ENCODE measurements at regions not wholly inside any gene's neighbourhood (a gene's known extent, or its start where the extent isn't known, plus 50 kb on each side); places are given as distances from the start of the nearest gene placed in this dataset.
"Not testable (repeated sequence)": the region's sequence is repeated elsewhere in the genome, so short reads cannot be mapped to it uniquely, and the experiment has no call there.

DNA sequence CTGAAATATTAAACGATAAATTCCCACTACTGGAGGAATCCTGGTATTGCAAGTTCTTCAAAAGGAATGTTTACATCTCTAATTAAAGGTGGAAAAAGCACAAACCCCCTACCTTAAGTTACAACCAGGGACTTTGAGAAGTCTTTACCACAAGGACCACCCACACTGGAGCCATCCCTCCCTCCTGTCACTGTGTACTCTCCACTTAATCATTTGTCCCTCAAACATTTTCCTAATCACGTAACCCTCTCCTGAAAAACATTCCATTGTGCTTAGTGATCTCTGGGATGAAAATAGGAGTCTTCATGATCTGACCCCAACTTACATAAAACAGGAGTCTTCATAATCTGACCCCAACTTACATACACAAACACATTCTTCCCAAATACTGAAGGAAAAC is 85.7 kb downstream of the SUCLG1 start:
- no peak for DNase-seq

DNA sequence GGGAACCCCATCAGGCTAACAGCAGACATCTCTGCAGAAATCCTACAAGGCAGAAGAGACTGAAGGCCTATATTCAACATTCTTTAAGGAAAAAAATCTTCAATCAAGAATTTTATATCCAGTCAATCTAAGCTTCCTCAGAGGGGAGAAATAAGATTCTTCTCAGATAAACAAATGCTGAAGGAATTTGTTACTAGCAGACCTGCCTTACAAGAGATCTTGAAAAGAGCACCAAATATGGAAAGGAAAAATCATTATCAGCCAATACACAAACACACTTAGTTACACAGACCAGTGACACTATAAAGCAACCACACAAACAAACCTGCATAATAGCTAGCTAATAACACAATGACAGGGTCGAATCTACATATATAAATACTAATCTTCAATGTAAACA is 96.5 kb downstream of the SUCLG1 start:
- DNase-seq = no peak

DNA sequence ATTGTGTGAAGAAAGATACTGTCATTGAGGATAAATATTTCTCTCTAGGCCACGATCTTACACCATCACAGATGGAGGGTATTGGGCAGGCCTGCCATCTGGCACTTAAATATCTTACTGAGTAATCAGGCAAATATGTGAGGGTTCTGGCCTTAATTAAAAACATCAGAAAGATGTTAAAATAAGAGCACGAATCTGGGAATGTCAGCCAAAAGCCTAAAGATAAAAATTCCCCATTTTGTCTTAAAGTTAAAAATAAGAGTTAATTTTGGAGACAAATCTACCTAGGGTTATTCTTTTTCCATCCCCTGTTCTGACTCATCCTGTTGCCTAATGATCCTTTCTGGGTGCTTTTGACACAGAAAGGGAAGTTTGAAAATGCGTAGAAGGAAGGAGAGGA is 121.0 kb downstream of the SUCLG1 start:
- no peak for DNase-seq

DNA sequence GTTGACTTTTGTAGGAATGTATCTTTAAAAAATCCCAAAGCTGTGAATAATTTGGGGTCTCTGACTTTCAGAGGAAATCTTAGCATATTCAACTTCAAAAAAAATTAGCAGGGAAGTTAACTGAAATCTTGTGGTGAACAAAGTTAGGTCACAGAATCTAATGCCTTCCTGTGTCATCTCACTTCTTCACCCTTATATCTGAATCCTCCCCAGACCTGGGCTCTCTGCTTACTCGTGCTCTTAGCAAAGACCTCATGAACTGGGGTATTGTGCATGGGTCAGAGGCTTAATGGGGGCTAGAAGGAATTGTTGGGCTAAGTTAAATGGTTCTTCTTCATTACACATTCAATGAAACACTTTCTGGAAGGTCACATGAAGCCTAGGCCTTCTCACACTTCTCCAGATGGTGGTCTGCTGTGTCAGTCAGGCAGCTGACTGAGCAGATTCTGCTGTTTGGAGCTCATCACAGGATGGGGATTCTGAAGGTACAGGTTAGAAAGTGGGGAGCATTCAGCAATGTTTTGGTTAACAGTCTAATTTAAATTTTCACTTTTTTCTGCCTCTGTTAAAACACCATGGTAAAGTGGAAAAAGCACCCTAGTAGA is 131.3 kb downstream of the SUCLG1 start:
- DNase-seq = no peak

DNA sequence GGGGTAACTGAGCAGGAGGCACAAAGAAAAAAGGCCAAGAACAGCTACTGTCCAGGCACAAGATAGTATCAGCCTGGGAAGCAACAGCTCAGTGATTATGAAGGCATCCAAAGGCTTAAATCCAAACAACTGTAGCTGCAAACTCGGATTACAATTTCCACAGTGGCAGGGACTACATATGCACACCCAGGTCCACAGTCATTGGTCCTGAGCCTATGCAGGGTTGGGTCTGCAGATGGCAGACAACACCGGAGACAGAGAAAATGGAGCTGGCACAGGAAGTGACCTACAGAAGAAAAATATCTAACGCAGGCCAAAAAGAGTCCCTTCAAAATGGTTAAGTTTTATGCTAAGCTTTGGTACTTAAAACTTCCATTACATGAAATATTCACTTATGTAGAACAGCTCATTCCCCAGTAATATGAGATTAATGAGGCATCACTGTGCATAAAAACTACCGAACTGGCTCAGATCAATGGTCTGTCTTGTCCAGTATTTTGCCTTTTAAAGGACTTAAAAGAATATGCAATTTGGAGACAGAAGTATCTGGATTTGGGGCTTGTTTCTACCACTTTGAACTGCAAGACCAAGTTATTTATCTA is 132.1 kb downstream of the SUCLG1 start:
- no peak for DNase-seq

DNA sequence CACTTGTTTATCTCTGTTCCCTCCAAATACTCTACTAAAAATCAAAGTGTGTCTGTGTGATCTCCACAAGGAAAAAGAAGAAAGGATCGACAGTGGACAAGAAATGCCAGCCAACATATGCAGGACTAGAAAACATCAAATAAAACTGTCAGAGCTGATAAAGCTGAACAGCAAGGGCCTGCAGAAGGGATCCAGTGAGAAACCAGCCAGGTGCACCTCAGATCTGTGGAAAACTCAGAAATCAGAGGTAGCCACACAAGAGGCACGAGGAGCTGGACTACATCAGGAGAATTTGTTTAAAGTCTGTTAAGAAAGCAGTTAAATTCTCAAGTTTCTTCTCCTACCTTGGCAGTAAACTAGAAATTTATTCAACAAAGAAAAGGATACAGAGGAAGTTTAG is 135.2 kb downstream of the SUCLG1 start:
- DNase-seq = no peak

DNA sequence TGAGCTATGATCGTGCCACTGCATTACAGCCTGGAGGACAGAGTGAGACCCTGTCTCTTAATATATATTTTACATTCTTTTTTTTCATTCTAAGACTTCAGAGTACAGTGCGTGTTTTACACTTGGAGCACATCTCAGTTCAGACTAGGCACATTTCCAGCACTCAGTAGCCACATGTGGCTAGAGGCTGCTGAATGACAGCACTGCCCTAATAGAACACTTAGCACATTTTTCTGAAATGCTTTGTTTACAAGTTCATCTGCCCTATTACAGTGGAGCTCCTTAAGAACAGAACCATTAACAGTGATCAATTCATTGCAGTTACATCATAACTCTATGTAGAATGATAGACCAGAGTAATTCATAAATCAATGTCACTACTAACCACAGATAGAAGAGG is 138.1 kb downstream of the SUCLG1 start:
- no peak for DNase-seq

DNA sequence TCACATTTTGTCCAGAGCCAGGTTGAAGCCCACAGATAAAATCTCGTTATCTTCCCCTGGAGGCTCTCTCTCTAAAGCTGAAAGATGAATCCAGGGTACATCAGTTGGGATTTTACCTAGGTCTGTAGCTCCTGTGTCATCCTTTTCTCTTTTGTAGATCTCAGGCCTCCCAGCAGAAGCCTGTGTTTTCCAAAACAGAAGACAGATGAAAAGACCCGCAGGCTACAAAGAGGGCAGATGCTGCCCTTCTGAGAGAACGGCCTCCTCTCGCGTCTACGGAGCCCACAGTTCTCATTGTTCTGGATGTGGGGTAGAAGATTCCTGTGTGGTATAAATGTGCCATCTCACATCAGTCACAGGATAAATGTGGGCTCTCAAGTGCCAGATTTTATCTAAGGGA is 139.5 kb downstream of the SUCLG1 start:
- no peak for DNase-seq

DNA sequence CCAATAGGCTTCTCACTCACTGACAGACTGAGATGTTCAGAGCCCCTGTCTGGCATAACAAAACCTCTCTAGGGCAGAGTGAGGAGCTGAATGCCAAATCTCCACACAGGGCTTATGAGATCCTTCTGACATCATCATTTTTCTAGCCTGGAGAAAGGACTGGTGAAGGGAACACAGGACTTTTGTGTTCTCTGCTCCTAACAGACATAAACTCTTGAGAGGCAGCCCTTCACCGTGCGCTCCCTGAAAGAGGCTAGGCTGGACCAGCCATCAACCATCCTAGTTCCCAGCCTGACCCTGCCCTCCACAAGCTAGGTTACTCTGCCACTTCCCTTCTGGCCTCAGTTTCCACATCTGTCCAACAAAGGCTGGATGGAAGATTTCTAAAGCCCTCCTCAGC is 141.9 kb downstream of the SUCLG1 start:
- no peak for DNase-seq

DNA sequence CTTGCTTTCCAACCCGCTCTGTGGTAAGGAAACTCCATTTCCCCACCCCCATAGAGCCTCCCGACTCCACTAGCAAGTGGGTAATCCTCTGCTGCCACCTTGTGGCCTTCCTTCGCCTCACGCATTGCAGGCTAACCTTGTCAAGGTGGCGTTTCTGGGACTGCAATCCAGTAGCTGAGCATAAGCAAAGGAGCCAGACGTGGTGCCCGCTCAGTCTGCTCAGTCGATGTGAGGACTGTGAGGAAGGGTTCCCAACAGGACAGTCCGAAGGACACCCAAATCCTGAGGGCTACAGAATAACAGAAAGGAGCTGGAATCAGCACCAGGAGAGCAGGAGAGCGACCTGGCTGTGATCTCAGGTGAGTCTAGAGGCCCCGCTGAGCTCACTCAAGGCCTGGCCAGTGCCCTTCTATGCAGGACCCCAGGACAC is 144.2 kb downstream of the SUCLG1 start:
- no peak for DNase-seq

DNA sequence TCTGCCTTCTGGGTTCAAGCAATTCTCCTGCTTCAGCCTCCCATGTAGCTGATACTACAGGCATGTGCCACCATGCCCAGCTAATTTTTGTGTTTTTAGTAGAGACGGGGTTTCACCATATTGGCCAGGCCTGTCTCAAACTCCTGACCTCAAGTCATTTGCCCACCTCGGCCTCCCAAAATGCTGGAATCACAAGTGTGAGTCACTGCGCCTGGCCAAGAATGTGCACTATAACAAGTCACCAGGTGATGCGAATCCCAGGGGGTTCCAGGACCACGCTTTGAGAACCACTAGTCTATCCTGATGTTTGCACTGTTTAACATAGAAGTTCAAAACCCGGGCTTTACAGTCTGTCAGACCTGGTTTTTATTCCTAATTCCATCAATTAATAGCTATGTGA is 144.8 kb downstream of the SUCLG1 start:
- no peak for DNase-seq

DNA sequence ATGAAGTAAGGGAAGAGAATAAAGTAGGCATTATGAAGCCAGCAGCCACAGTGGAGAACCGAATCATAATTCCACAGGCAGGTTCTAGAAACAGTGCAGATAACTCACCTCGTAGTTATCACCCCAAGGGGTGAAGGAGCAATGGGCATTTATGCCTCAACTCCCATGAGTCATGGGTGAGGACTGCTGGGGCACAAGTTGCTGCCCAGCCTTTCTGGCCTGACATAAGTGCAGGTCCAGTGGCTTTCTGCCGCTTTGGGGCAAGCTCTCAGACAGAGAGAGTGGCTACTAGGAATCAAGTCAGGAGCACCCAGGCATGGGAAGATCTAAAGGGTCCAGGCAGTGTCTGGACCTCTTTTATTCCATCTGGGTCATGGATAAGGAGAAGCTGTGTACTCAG is 149.8 kb downstream of the SUCLG1 start:
- no peak for DNase-seq

DNA sequence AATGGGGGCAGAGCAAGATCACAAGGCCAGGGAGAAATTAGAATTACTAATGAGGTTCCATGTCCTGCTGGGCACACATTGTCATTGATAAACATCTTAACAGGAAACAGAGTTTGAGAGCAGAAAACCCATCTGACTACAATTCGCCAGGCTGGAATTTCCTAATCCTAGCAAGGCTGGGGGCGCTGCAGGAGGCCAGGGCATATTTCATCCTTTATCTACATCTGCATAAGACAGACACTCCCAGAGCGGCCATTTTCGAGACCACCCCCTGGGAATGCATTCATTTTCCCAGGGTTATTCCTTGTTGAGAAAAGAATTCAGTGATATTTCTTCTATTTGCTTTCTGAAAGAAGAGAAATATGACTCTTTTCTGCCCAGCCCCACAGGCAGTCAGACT is 152.7 kb downstream of the SUCLG1 start:
- no peak for DNase-seq

DNA sequence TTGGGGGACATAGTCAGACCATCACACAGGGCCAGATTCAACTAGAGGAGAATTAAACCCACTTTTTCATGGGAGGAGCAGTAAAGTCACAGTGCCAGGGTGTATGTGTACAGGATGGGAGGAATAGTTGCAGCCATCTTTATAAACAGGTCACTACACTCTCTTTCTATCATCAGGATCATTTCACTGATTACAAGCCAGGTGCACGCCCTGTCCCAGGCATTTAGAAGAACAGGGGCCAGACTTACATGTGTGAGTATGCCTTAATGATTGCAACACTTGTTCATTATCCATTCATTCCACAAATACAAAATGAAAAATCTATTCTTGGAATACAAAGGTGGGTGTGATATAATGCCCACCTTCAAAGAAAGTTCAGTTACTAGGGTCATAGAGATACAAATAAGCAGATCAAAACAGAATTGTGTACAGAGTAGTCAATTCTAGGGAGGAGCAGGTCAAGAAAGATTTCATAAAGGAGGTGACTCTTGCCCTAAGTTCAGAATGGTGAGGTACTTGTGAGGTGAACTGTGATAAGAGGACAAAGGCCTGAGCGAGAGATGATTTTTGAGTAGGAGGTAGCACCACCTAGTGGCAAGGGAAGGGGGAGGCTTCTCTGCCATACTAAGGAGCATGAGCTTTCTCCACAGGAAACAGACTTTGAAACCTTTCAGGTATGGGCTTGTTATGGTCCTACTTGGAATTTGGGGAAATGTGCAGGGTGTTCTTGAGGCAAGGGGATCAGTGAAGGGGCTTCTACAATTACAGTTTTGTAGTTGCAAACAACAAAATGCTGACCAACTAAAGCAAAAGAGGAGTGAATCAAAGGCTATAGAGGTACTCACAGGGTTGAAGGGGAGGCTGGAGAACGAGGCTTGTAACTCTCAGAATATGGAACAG is 156.3 kb downstream of the SUCLG1 start:
- DNase-seq = no peak

DNA sequence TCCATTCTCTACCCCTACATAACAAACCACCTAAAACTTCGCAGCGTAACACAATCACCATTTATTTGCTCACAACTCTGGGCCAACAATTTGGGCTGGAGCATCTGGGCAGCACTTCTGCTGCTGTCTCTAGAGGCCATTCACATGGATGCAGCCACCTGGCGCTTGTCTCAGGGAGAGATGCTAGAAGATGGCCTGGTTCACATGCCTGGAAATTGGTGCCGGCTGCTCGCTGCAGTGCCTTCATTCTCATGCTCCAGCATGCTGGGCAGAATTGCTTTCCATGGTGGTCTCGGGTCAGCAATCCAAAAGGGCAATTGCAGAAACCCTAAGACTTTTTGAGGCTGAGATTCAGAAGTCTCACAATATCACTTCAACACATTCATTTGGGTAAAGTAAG is 157.4 kb downstream of the SUCLG1 start:
- DNase-seq = no peak

DNA sequence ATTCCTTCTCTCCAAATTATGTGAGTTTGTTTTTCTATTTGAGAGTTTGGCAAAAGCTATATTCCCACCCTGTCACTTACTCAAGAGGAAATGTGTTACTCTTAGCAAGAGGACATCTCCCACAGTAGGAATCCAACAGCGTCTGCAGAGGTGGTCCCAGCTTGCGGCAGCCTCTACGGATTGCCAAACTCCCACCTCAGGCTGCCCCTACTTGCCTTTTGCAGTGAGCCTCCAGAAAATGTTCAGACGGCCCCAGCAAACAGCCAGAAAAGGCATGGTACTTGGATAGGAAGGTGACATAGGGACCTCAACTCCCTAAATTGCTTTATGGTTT is 158.4 kb downstream of the SUCLG1 start:
- no peak for DNase-seq

DNA sequence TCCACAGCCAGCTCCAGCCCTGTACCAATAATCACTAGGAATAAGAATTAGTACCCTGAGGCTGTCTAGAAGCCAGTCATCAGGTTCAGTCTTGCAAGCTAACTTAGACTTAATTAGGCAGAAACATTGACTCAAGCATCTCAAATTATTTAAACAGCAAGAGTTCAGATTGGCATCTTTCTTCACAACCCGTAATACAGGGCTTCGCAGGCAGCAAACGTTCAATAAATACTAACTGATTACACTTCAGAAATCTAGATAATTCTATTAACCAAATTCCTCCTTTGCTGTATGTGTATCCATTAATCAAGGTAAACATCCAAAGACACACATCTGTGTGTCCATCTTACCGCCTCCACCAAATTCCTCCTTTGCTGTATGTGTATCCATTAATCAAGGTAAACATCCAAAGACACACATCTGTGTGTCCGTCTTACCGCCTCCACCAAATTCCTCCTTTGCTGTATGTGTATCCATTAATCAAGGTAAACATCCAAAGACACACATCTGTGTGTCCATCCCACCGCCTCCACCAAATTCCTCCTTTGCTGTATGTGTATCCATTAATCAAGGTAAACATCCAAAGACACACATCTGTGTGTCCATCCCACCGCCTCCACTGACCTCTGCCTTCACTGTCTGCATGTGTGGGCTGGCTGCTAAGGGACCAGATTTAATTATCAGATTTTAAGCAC is 158.9 kb downstream of the SUCLG1 start:
- not testable (repeated sequence) for DNase-seq

DNA sequence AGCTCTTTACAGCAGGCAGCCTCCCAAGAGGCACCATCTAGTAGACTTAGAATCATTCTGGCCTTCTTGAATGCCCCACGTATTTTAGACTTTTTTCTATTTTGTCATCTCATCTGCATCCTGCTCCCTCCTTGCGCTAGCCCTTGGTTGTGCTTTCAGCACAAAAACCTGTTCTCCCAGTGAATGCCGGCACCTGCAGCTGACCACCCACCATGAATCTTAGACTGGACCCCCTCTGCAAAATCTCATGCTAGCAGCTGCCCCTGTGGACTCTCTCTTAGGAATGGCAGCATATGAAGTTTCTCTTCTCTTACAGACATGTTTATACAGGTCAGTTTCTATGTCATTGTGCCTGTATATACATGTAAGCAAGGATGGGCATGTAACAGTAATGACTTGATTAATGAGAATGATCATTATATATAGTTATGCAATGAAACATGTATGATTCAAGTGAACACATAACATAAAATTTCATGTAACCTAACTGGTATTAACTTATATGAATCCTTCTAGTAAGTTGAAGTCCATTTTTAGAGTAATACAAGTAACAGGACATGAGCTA is 159.8 kb downstream of the SUCLG1 start:
- DNase-seq = no peak

DNA sequence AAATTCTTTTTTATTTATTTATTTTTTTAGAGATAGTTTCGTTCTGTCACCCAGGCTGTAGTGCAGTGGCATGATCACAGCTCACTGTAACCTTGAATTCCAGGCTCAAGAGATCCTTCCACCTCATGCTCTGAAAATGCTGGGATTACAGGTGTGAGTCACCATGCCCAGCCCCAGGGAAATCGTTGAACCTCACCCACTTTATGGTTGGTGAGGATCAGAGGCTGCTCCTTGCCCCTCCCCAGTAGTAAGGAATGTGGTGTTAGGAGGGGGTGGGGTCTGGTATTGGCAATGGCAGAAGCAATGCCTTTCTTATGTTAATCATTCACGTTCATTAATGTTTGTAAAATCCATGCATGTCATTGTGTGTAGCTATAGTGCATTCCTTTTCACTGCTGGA is 161.9 kb downstream of the SUCLG1 start:
- no peak for DNase-seq

DNA sequence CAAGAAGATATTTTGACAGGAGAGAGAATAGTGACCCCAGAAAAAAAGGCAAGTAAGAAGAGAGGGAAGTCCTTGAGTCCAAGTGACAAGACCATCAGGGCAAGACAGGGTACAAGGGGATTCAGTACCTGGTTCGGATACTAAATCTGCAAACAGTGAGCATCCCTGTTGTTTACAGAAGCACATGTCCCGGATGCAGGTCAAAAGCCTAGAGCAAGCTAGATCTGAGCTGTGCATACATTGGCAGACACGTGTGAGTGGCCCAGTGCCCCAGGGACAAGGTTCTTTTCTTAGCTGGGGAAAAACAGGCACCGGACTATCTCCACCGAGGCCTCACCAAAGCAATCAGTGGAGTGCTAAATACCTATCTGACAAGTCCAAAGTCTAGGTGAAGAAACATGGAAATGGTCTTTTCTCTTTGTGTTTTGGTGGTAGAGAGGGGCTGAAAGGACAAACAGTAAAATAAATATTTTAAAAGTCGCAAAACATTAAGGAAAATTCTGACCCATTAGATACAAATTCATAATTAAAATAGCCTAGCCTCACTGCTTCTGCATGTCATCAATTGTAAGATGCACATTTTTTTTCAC is 165.2 kb downstream of the SUCLG1 start:
- DNase-seq = no peak

DNA sequence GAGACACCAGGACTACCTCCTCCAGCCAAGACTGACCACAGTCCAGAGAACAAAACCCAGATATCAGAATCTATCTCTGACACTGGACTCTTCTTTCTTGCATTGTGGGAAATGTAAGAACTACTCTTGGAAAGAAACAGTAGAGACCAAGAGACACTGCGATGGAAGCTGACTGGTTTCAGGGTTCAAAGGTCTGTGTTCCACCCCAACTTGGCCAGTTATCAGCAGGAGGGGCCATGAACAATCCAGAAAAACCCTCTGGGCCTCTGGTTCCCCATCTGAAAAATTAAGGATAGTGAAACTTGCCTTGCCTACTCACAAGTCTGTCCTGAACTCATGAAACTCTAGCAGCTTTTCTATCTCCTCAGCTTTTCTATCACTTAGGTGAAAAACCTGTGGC is 166.5 kb downstream of the SUCLG1 start:
- DNase-seq = no peak

DNA sequence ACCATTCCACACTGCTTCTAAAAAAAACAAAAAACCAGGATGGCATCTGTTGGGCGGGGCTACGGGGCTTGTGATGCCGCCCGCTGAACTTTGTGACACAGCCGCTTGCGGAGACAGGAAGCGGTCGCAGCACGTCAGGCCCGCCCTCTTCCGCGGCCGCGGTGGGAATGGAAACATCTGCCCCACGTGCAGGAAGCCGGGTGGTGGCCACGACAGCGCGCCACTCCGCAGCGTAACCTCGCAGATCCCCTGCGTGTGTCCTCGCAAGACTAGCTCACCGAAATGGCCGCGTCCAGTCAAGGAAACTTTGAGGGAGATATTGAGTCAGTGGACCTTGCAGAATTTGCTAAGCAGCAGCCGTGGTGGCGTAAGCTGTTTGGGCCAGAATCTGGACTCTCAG is 168.5 kb downstream of the SUCLG1 start:
- DNase-seq = no peak

DNA sequence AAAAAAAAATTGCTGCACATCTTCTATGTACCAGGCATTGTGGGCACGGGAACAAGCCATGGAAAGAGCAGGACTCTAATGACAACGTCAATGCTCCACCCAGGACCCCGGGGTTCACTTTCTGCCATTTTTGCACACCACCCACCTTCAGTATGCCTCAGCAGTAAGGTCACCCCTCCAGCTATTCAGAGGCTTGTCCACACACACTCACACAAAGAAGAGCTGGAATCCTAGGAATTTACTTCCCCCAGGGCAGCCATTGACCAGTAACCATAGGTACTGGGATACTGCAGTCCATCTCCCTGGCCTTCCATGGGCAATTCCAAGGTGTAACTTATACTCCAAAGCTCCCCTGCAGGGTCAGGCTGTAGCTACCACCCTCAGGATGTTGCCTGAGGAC is 170.8 kb downstream of the SUCLG1 start:
- DNase-seq = no peak

Data from NCI-H2081 treated with DMSO at 0.1 percent for 48 hours (cell line).